Mesenchymal stem cell (in vitro differentiated cells and primary cell): ENCODE measurements at regions not wholly inside any gene's neighbourhood (a gene's known extent, or its start where the extent isn't known, plus 50 kb on each side); places are given as distances from the start of the nearest gene placed in this dataset.
"Not testable (repeated sequence)": the region's sequence is repeated elsewhere in the genome, so short reads cannot be mapped to it uniquely, and the experiment has no call there.

ENCODE experiments used
- DNase-seq: peaks from one replicate; pipeline ENCODE4 v3.0.0-alpha.2; 2013
- H2AFZ ChIP-seq: one replicate; pipeline ENCODE4 v1.6.1; 2013; ENCODE audit warnings: low read depth, mild to moderate bottlenecking, control low read depth, inconsistent platforms, low read length, moderate library complexity
- H2AK5ac ChIP-seq: 2 replicates; pipeline ENCODE4 v1.6.1; 2013; ENCODE audit warnings: low read length, moderate library complexity, mild to moderate bottlenecking, inconsistent platforms; ENCODE audit not compliant: severe bottlenecking
- H2BK120ac ChIP-seq: one replicate; pipeline ENCODE4 v1.6.1; 2013; ENCODE audit warnings: low read depth, mild to moderate bottlenecking, inconsistent platforms, low read length, moderate library complexity
- H2BK12ac ChIP-seq, 2 experiments: one replicate each; pipeline ENCODE4 v1.6.1; 2013; ENCODE audit warnings: inconsistent platforms in 2 of 2, low read length in 2 of 2, mild to moderate bottlenecking in 2 of 2, moderate library complexity in 2 of 2, control low read depth in 1 of 2
- H2BK15ac ChIP-seq: one replicate; pipeline ENCODE4 v1.6.1; 2013; ENCODE audit warnings: mild to moderate bottlenecking, low read depth, inconsistent platforms; ENCODE audit not compliant: poor library complexity, severe bottlenecking
- H2BK5ac ChIP-seq: 2 replicates; pipeline ENCODE4 v1.6.1; 2013; ENCODE audit warnings: low read depth, mild to moderate bottlenecking, low read length, control low read depth, inconsistent platforms; ENCODE audit not compliant: poor library complexity, severe bottlenecking
- H3K14ac ChIP-seq, 2 experiments: one replicate each; pipeline ENCODE4 v1.6.1; 2013; ENCODE audit warnings: inconsistent platforms in 2 of 2, low read length in 2 of 2, control low read depth in 1 of 2, mild to moderate bottlenecking in 1 of 2, moderate library complexity in 1 of 2
- H3K18ac ChIP-seq, 2 experiments: one replicate each; pipeline ENCODE4 v1.6.1; 2013; ENCODE audit warnings: inconsistent platforms in 2 of 2, low read length in 2 of 2, control low read depth in 1 of 2, low read depth in 1 of 2, mild to moderate bottlenecking in 1 of 2
- H3K23ac ChIP-seq, 2 experiments: one replicate each; pipeline ENCODE4 v1.6.1; 2013; ENCODE audit warnings: inconsistent platforms in 2 of 2, low read length in 2 of 2, mild to moderate bottlenecking in 2 of 2, moderate library complexity in 2 of 2, control low read depth in 1 of 2
- H3K27ac ChIP-seq: 2 replicates; pipeline ENCODE4 v1.5.1; 2013; ENCODE audit warnings: mild to moderate bottlenecking, moderate library complexity, low read length, control low read depth, inconsistent platforms; ENCODE audit not compliant: poor library complexity, severe bottlenecking
- H3K27me3 ChIP-seq, 2 experiments: 2 replicates each; pipeline versions ENCODE4 v1.6.1 to v1.7.0; 2013; ENCODE audit warnings: low read length in 2 of 2, mild to moderate bottlenecking in 2 of 2, moderate library complexity in 2 of 2, control low read depth in 1 of 2, inconsistent platforms in 1 of 2; ENCODE audit not compliant: control insufficient read depth in 1 of 2, insufficient read depth in 1 of 2
- H3K36me3 ChIP-seq, 2 experiments: 2 replicates each; pipeline versions ENCODE4 v1.6.1 to v1.7.0; 2013; ENCODE audit warnings: low read length in 2 of 2, control low read depth in 1 of 2, inconsistent platforms in 1 of 2, low read depth in 1 of 2, mild to moderate bottlenecking in 1 of 2; ENCODE audit not compliant: insufficient read depth in 2 of 2, control insufficient read depth in 1 of 2
- H3K4ac ChIP-seq, 2 experiments: one replicate each; pipeline ENCODE4 v1.6.1; 2013; ENCODE audit warnings: inconsistent platforms in 2 of 2, low read length in 2 of 2, mild to moderate bottlenecking in 2 of 2, moderate library complexity in 2 of 2, control low read depth in 1 of 2, low read depth in 1 of 2
- H3K4me1 ChIP-seq: 2 replicates; pipeline ENCODE4 v1.6.1; 2013; ENCODE audit warnings: low read depth, low read length, control low read depth; ENCODE audit not compliant: control insufficient read depth, insufficient read depth
- H3K4me2 ChIP-seq: 2 replicates; pipeline ENCODE4 v1.6.1; 2013; ENCODE audit warnings: low read length, mild to moderate bottlenecking, inconsistent platforms; ENCODE audit not compliant: poor library complexity, severe bottlenecking
- H3K4me3 ChIP-seq, 2 experiments: 2 replicates each; pipeline versions ENCODE4 v1.5.1 to v1.7.0; 2013; ENCODE audit warnings: low read length in 2 of 2, mild to moderate bottlenecking in 2 of 2, control low read depth in 1 of 2, low read depth in 1 of 2; ENCODE audit not compliant: insufficient read depth in 1 of 2
- H3K79me1 ChIP-seq: replicated peaks from 2 replicates; pipeline ENCODE4 v1.6.1; 2013; ENCODE audit warnings: mild to moderate bottlenecking, control low read depth, low read length, inconsistent platforms; ENCODE audit not compliant: poor library complexity, severe bottlenecking
- H3K9ac ChIP-seq: 2 replicates; pipeline ENCODE4 v1.7.0; 2013; ENCODE audit warnings: mild to moderate bottlenecking, low read length, moderate library complexity
- H3K9me3 ChIP-seq: 2 replicates; pipeline ENCODE4 v1.7.0; 2013; ENCODE audit warnings: mild to moderate bottlenecking, low read length; ENCODE audit not compliant: control insufficient read depth
- H4K8ac ChIP-seq: one replicate; pipeline ENCODE4 v1.6.1; 2013; ENCODE audit warnings: inconsistent platforms, mild to moderate bottlenecking, low read length, moderate library complexity
- H4K91ac ChIP-seq: one replicate; pipeline ENCODE4 v1.6.1; 2013; ENCODE audit warnings: mild to moderate bottlenecking, low read length, inconsistent platforms
- WGBS: methylation state at CpG from one replicate; pipeline ENCODE4 v1.1.7; 2013; ENCODE audit warnings: mixed read lengths; 5-methylcytosine and 5-hydroxymethylcytosine counted together

DNA sequence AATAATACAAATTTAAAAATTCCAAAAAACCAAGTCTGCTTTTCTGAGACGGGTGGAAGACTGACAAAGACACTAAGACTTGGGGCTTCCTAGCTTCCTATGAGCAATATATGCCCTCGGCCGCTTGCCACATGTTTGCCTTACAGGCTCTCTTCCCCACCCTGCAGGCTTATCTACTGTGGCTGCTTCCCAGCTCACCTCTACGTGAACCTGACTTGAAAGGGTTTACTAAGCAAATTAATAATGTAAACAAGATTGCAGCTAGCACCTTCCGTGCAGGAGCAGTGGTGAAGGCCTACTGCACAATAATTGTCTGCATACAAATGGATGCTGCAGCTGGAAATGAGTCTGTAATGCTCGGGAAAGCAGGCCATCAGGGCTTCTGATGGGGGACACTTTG is 152.9 kb upstream of the DAB1 start:
- no peak overlapping the region for H2BK12ac ChIP-seq
- no peak overlapping the region for H4K8ac ChIP-seq
- H3K9me3 ChIP-seq = no peaks in the 10 kb centered on the region
- no peak overlapping the region for H3K27ac ChIP-seq
- H3K23ac ChIP-seq = no peak overlapping the region
- no peak overlapping the region for H2AFZ ChIP-seq
- H3K4me1 ChIP-seq = no peaks in the 10 kb centered on the region
- no peak overlapping the region for H3K9ac ChIP-seq
- H3K18ac ChIP-seq = no peak overlapping the region
- H3K27me3 ChIP-seq = no peaks in the 10 kb centered on the region
- no peak overlapping the region for H3K4me3 ChIP-seq
- H3K79me1 ChIP-seq = no peaks in the 10 kb centered on the region
- no peak overlapping the region for H3K14ac ChIP-seq
- no peak overlapping the region for H2BK120ac ChIP-seq
- no peaks in the 10 kb centered on the region for H3K36me3 ChIP-seq
- H2BK15ac ChIP-seq = no peak overlapping the region
- H3K4me2 ChIP-seq = no peak overlapping the region
- DNase-seq = no peak
- H3K4ac ChIP-seq = no peak overlapping the region
- no peak overlapping the region for H4K91ac ChIP-seq
- 74% methylated on average over 6 of the region's 6 CpGs for WGBS
- no peak overlapping the region for H2AK5ac ChIP-seq
- H2BK5ac ChIP-seq = no peak overlapping the region

- Histone ChIP-seq H3K4me1 (no peaks in the 10 kb centered on the region), H2BK120ac (no peak overlapping the region), H2AK5ac (no peak overlapping the region), H2BK5ac (no peak overlapping the region), H3K4ac (no peak overlapping the region), H3K79me1 (no peaks in the 10 kb centered on the region), H3K18ac (no peak overlapping the region), H3K4me3 (no peak overlapping the region), H3K27me3 (no peaks in the 10 kb centered on the region), H3K23ac (no peak overlapping the region), H3K36me3 (no peaks in the 10 kb centered on the region), H4K8ac (no peak overlapping the region), H3K9me3 (no peaks in the 10 kb centered on the region), H3K14ac (no peak overlapping the region), H2BK12ac (no peak overlapping the region), H2BK15ac (no peak overlapping the region), H4K91ac (no peak overlapping the region), H3K9ac (no peak overlapping the region), H2AFZ (no peak overlapping the region), H3K4me2 (no peak overlapping the region), H3K27ac (no peak overlapping the region)
- 94% methylated on average over 3 of the region's 4 CpGs for WGBS
- DNase-seq = no peak
Observed at GRCh38 chr1:57572016-57572415, 148.2 kb upstream of the DAB1 start.

DNA sequence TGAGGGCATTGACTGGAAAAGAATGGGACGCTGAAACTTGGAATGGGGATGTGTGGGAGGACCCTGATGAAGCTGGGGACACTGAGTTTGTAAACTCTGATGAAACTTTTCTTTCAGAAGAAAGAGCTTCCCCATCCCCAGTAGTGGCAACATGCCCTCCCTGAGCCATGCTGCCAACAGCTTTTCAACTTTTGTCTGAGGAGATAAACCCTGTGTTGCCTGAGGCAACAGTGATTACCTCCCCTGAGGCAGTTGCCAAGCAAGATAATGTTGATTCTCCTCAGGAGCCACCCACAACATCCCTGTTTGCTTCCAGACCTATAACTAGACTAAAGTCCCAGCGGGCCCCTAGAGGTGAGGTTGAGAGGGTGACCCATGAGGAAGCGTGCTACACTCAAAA is 134.2 kb upstream of the DAB1 start:
- H3K18ac ChIP-seq, DNase-seq: not testable (repeated sequence)

GRCh38 chr1:57553666-57554065 is 129.8 kb upstream of the DAB1 start:
- Histone ChIP-seq H3K4me3 (no peak overlapping the region), H2BK5ac (no peak overlapping the region), H2BK12ac (no peak overlapping the region), H3K27me3 (no peaks in the 10 kb centered on the region), H2AFZ (no peak overlapping the region), H2AK5ac (no peak overlapping the region), H2BK15ac (no peak overlapping the region), H4K8ac (no peak overlapping the region), H3K14ac (no peak overlapping the region), H3K36me3 (no peaks in the 10 kb centered on the region), H4K91ac (no peak overlapping the region), H3K23ac (no peak overlapping the region), H3K27ac (no peak overlapping the region), H3K4ac (no peak overlapping the region), H2BK120ac (no peak overlapping the region), H3K4me2 (no peak overlapping the region), H3K79me1 (no peaks in the 10 kb centered on the region), H3K9me3 (peaks cover 2% of the 10 kb centered on the region), H3K4me1 (no peaks in the 10 kb centered on the region), H3K9ac (no peak overlapping the region), H3K18ac (no peak overlapping the region)
- 23% methylated on average over 5 of the region's 5 CpGs for WGBS
- no peak for DNase-seq

More for the DNA sequence above, 134.2 kb upstream of the DAB1 start:
- H2BK5ac ChIP-seq, H3K9me3 ChIP-seq, H2AFZ ChIP-seq, H3K4me2 ChIP-seq, H3K79me1 ChIP-seq, H3K14ac ChIP-seq, H2AK5ac ChIP-seq, H3K36me3 ChIP-seq, H2BK12ac ChIP-seq, H2BK15ac ChIP-seq, H3K23ac ChIP-seq, H3K4ac ChIP-seq, H4K91ac ChIP-seq, H3K9ac ChIP-seq, H3K27ac ChIP-seq, H3K4me3 ChIP-seq, H3K27me3 ChIP-seq, H4K8ac ChIP-seq, H2BK120ac ChIP-seq, H3K4me1 ChIP-seq: not testable (repeated sequence)
- 72% methylated on average over 2 of the region's 3 CpGs for WGBS
